ENCODE measurements at regions not wholly inside any gene's neighbourhood (a gene's known extent, or its start where the extent isn't known, plus 50 kb on each side); places are given as distances from the start of the nearest gene placed in this dataset.

DNA sequence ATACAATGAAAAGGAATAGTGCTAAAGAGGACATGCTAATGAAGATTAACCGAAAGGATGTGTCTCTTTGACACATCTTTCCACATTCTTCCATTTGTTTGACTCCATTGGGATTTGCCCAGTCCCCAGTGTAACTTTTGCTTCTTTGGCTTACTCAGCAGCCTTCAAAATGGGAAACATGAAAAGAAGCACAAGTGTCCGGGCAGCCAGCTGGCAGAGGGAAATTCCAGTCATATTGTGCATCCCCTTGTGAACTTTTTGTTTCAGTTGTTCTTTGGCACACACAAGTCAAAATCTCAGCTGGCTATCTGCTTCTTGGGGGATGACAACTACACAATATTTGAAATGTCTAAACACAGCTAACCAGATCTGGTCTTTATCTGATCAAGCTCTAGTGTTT is 157.4 kb downstream of the OGFRL1 start:
- Histone ChIP-seq H3F3A (ENCODE audit: control insufficient read depth, insufficient read depth) (no peaks in the 10 kb centered on the region), H3K27ac (ENCODE audit: low read depth, low read length) (no peak overlapping the region), H3K27me3 (ENCODE audit: control insufficient read depth, low read length) (no peaks in the 10 kb centered on the region), H3K36me3 (ENCODE audit: control insufficient read depth, low read length) (no peaks in the 10 kb centered on the region), H3K9me3 (ENCODE audit: control insufficient read depth, insufficient read depth, low read length) (no peaks in the 10 kb centered on the region), H3K4me2 (ENCODE audit: low read length) (no peak overlapping the region), H3K4me1 (ENCODE audit: control insufficient read depth, low read length) (no peaks in the 10 kb centered on the region), H3K4me3 (ENCODE audit: low read length) (no peak overlapping the region), H4K20me1 (ENCODE audit: control insufficient read depth, insufficient read depth, low read depth, low read length) (no peaks in the 10 kb centered on the region; the same call in 1 of the 2 replicates), H3K79me2 (ENCODE audit: control insufficient read depth, low read length) (no peaks in the 10 kb centered on the region), H3K9me2 (replicated peaks; ENCODE audit: control insufficient read depth, low read length) (no peaks in the 10 kb centered on the region)
- TF ChIP-seq EZH2phosphoT487 (IDR thresholded peaks at IDR 0.05; ENCODE audit: borderline replicate concordance, low read length): no peak
- no peak for TF ChIP-seq CTCF (IDR thresholded peaks at IDR 0.05; ENCODE audit: low read depth, low read length, poor library complexity, severe bottlenecking)

GRCh38 chr6:71446470-71446869 is 157.9 kb downstream of the OGFRL1 start:
- Histone ChIP-seq H3F3A (ENCODE audit: control insufficient read depth, insufficient read depth) (no peaks in the 10 kb centered on the region), H3K79me2 (ENCODE audit: control insufficient read depth, low read length) (no peaks in the 10 kb centered on the region), H3K9me2 (replicated peaks; ENCODE audit: control insufficient read depth, low read length) (no peaks in the 10 kb centered on the region), H4K20me1 (ENCODE audit: control insufficient read depth, insufficient read depth, low read depth, low read length) (no peaks in the 10 kb centered on the region; the same call in 1 of the 2 replicates), H3K4me2 (ENCODE audit: low read length) (no peak overlapping the region), H3K27me3 (ENCODE audit: control insufficient read depth, low read length) (no peaks in the 10 kb centered on the region), H3K36me3 (ENCODE audit: control insufficient read depth, low read length) (no peaks in the 10 kb centered on the region), H3K4me3 (ENCODE audit: low read length) (no peak overlapping the region), H3K9me3 (ENCODE audit: control insufficient read depth, insufficient read depth, low read length) (no peaks in the 10 kb centered on the region), H3K27ac (ENCODE audit: low read depth, low read length) (no peak overlapping the region), H3K4me1 (ENCODE audit: control insufficient read depth, low read length) (no peaks in the 10 kb centered on the region)
- TF ChIP-seq CTCF (IDR thresholded peaks at IDR 0.05; ENCODE audit: low read depth, low read length, poor library complexity, severe bottlenecking): no peak
- TF ChIP-seq EZH2phosphoT487 (IDR thresholded peaks at IDR 0.05; ENCODE audit: borderline replicate concordance, low read length): no peak

- Histone ChIP-seq H3K9me2 (replicated peaks; ENCODE audit: control insufficient read depth, low read length) (no peaks in the 10 kb centered on the region), H3K4me2 (ENCODE audit: low read length) (no peak overlapping the region), H3F3A (ENCODE audit: control insufficient read depth, insufficient read depth) (no peaks in the 10 kb centered on the region), H3K79me2 (ENCODE audit: control insufficient read depth, low read length) (no peaks in the 10 kb centered on the region), H3K4me1 (ENCODE audit: control insufficient read depth, low read length) (no peaks in the 10 kb centered on the region), H3K27ac (ENCODE audit: low read depth, low read length) (no peak overlapping the region), H3K36me3 (ENCODE audit: control insufficient read depth, low read length) (no peaks in the 10 kb centered on the region), H3K9me3 (ENCODE audit: control insufficient read depth, insufficient read depth, low read length) (no peaks in the 10 kb centered on the region), H4K20me1 (ENCODE audit: control insufficient read depth, insufficient read depth, low read depth, low read length) (no peaks in the 10 kb centered on the region), H3K27me3 (ENCODE audit: control insufficient read depth, low read length) (no peaks in the 10 kb centered on the region), H3K4me3 (ENCODE audit: low read length) (no peak overlapping the region)
- TF ChIP-seq EZH2phosphoT487 (IDR thresholded peaks at IDR 0.05; ENCODE audit: borderline replicate concordance, low read length): no peak
Measured at GRCh38 chr6:71452697-71453370, 164.2 kb downstream of the OGFRL1 start.

DNA sequence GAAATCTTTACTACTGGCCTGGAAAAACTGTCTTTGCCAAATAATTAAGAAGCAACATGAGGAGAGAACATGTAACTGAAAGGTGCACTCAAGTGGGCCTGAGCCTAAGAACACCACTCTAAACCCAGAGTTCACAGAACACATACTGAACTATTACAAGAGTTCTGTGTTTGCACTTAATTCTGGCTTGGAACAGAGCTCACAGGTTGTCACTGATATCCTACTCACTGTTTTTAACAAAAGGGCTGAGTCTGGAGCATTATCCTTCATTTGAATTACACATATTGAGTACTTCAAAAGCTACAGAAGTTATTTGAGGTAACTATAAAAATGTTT is 164.7 kb downstream of the OGFRL1 start:
- H3F3A ChIP-seq (ENCODE audit: control insufficient read depth, insufficient read depth): no peaks in the 10 kb centered on the region
- H3K4me2 ChIP-seq (ENCODE audit: low read length): no peak overlapping the region
- no peaks in the 10 kb centered on the region for H3K9me3 ChIP-seq (ENCODE audit: control insufficient read depth, insufficient read depth, low read length)
- no peaks in the 10 kb centered on the region for H4K20me1 ChIP-seq (ENCODE audit: control insufficient read depth, insufficient read depth, low read depth, low read length)
- TF ChIP-seq EZH2phosphoT487 (IDR thresholded peaks at IDR 0.05; ENCODE audit: borderline replicate concordance, low read length): no peak
- no peak for TF ChIP-seq CTCF (IDR thresholded peaks at IDR 0.05; ENCODE audit: low read depth, low read length, poor library complexity, severe bottlenecking)
- no peaks in the 10 kb centered on the region for H3K79me2 ChIP-seq (ENCODE audit: control insufficient read depth, low read length)
- H3K4me3 ChIP-seq (ENCODE audit: low read length): no peak overlapping the region
- H3K27ac ChIP-seq (ENCODE audit: low read depth, low read length): no peak overlapping the region
- H3K4me1 ChIP-seq (ENCODE audit: control insufficient read depth, low read length): no peaks in the 10 kb centered on the region
- H3K36me3 ChIP-seq (ENCODE audit: control insufficient read depth, low read length): no peaks in the 10 kb centered on the region
- no peaks in the 10 kb centered on the region for H3K9me2 ChIP-seq (replicated peaks; ENCODE audit: control insufficient read depth, low read length)
- H3K27me3 ChIP-seq (ENCODE audit: control insufficient read depth, low read length): no peaks in the 10 kb centered on the region

All from DOHH2 (cell line).